AG09319 (cell line): ENCODE measurements at regions not wholly inside any gene's neighbourhood (a gene's known extent, or its start where the extent isn't known, plus 50 kb on each side); places are given as distances from the start of the nearest gene placed in this dataset.

Source experiments
- DNase-seq: peaks from one replicate; pipeline ENCODE4 v3.0.0-alpha.2; 2010; ENCODE audit warnings: low read depth; ENCODE audit errors: extremely low read depth
- CTCF ChIP-seq: IDR thresholded peaks from 2 replicates; pipeline ENCODE4 v1.5.1; 2011; ENCODE audit warnings: low read depth, mild to moderate bottlenecking, inconsistent platforms, low read length, moderate library complexity

GRCh38 chr6:87995461-87995860, 52.2 kb upstream of the SPACA1 start:
- no peak for DNase-seq

GRCh38 chr6:87993356-87993755, 54.3 kb upstream of the SPACA1 start:
- no peak for DNase-seq

More at GRCh38 chr6:87995461-87995860, 52.2 kb upstream of the SPACA1 start:
- no peak for TF ChIP-seq CTCF

GRCh38 chr6:87990871-87991270, 56.8 kb upstream of the SPACA1 start:
- TF ChIP-seq CTCF: no peak
- no peak for DNase-seq

More at GRCh38 chr6:87993356-87993755, 54.3 kb upstream of the SPACA1 start:
- TF ChIP-seq CTCF: no peak

- DNase-seq: no peak
- no peak for TF ChIP-seq CTCF
Observed at GRCh38 chr6:87982134-87982533, 65.5 kb upstream of the SPACA1 start.

- TF ChIP-seq CTCF: no peak
- no peak for DNase-seq
Observed at GRCh38 chr6:87979737-87980136, 67.9 kb upstream of the SPACA1 start.

GRCh38 chr6:87976616-87977015, 71.0 kb upstream of the SPACA1 start:
- DNase-seq: no peak
- TF ChIP-seq CTCF: no peak

- no peak for DNase-seq
- TF ChIP-seq CTCF: no peak
Observed at GRCh38 chr6:87975561-87975960, 72.1 kb upstream of the SPACA1 start.

GRCh38 chr6:87972279-87972678, 75.4 kb upstream of the SPACA1 start:
- DNase-seq: no peak
- no peak for TF ChIP-seq CTCF
